ENCODE measurements at regions not wholly inside any gene's neighbourhood (a gene's known extent, or its start where the extent isn't known, plus 50 kb on each side); places are given as distances from the start of the nearest gene placed in this dataset.
"Not testable (repeated sequence)": the region's sequence is repeated elsewhere in the genome, so short reads cannot be mapped to it uniquely, and the experiment has no call there.

GRCh38 chr3:40908612-40909011 is 290.7 kb upstream of the CTNNB1 start:
- DNase-seq = no peak

- DNase-seq = no peak
Measured at GRCh38 chr3:40911264-40911663, 288.0 kb upstream of the CTNNB1 start.

- DNase-seq = no peak
Measured at GRCh38 chr3:40911928-40912327, 287.4 kb upstream of the CTNNB1 start.

- no peak for DNase-seq
Measured at GRCh38 chr3:40912461-40912860, 286.8 kb upstream of the CTNNB1 start.

GRCh38 chr3:40913192-40913591 is 286.1 kb upstream of the CTNNB1 start:
- no peak for DNase-seq

- no peak for DNase-seq
Measured at GRCh38 chr3:40913641-40914040, 285.7 kb upstream of the CTNNB1 start.

GRCh38 chr3:40914475-40914874 is 284.8 kb upstream of the CTNNB1 start:
- no peak for DNase-seq

GRCh38 chr3:40915346-40915865 is 283.9 kb upstream of the CTNNB1 start:
- no peak for DNase-seq

GRCh38 chr3:40920041-40920440 is 279.3 kb upstream of the CTNNB1 start:
- DNase-seq = no peak

GRCh38 chr3:40921251-40921650 is 278.1 kb upstream of the CTNNB1 start:
- DNase-seq = no peak

GRCh38 chr3:40923143-40923542 is 276.2 kb upstream of the CTNNB1 start:
- DNase-seq = no peak

GRCh38 chr3:40923651-40924050 is 275.7 kb upstream of the CTNNB1 start:
- no peak for DNase-seq

- DNase-seq = no peak
Measured at GRCh38 chr3:40924559-40925141, 274.7 kb upstream of the CTNNB1 start.

- DNase-seq = no peak
Measured at GRCh38 chr3:40925231-40925630, 274.1 kb upstream of the CTNNB1 start.

GRCh38 chr3:40930131-40930538 is 269.2 kb upstream of the CTNNB1 start:
- no peak for DNase-seq

- no peak for DNase-seq
Measured at GRCh38 chr3:40930756-40931155, 268.5 kb upstream of the CTNNB1 start.

GRCh38 chr3:40938591-40938990 is 260.7 kb upstream of the CTNNB1 start:
- DNase-seq = no peak

- no peak for DNase-seq
Measured at GRCh38 chr3:40939030-40939740, 260.1 kb upstream of the CTNNB1 start.

- no peak for DNase-seq
Measured at GRCh38 chr3:40939741-40940130, 259.6 kb upstream of the CTNNB1 start.

- DNase-seq = no peak
Measured at GRCh38 chr3:40940651-40941050, 258.7 kb upstream of the CTNNB1 start.

- not testable (repeated sequence) for DNase-seq
Measured at GRCh38 chr3:40947022-40947421, 252.3 kb upstream of the CTNNB1 start.

- not testable (repeated sequence) for DNase-seq
Measured at GRCh38 chr3:40949347-40949746, 250.0 kb upstream of the CTNNB1 start.

GRCh38 chr3:40951636-40952035 is 247.7 kb upstream of the CTNNB1 start:
- DNase-seq = no peak

- DNase-seq = no peak
Measured at GRCh38 chr3:40961104-40961857, 238.0 kb upstream of the CTNNB1 start.
